SU-DHL-6 (cell line): ENCODE measurements at regions not wholly inside any gene's neighbourhood (a gene's known extent, or its start where the extent isn't known, plus 50 kb on each side); places are given as distances from the start of the nearest gene placed in this dataset.

Experiments used
- H2AFZ ChIP-seq: fragments of 200-600 bp; sonication (generic); 2 replicates; pipeline ENCODE4 v1.6.1; 2014; ENCODE audit warnings: low read depth, mild to moderate bottlenecking, moderate library complexity, mixed read lengths, antibody characterized with exemption, low read length; ENCODE audit not compliant: severe bottlenecking
- H3F3A ChIP-seq: fragments of 200-600 bp; shearing (Covaris generic); 2 replicates; pipeline ENCODE4 v1.6.0; 2016; ENCODE audit warnings: antibody characterized with exemption, mild to moderate bottlenecking; ENCODE audit not compliant: insufficient read depth
- H3K27ac ChIP-seq: fragments of 200-600 bp; sonication (generic); 2 replicates; pipeline ENCODE4 v1.5.1; 2016; ENCODE audit warnings: low read depth, mild to moderate bottlenecking, low read length, moderate library complexity, mixed read lengths
- H3K27me3 ChIP-seq: fragments of 200-600 bp; sonication (generic), shearing (Covaris generic); 2 replicates; pipeline ENCODE4 v1.6.0; 2014; ENCODE audit warnings: mild to moderate bottlenecking, low read length
- H3K36me3 ChIP-seq: fragments of 200-600 bp; sonication (generic); 2 replicates; pipeline ENCODE4 v1.6.1; 2014; ENCODE audit warnings: mild to moderate bottlenecking, low read length, mixed read lengths
- H3K4me2 ChIP-seq: fragments of 300-600, 200-600 bp; shearing (Covaris generic), sonication (generic); 2 replicates; pipeline ENCODE4 v1.6.0; 2014; ENCODE audit warnings: low read length, low read depth, mild to moderate bottlenecking; ENCODE audit not compliant: poor library complexity, severe bottlenecking
- H3K4me3 ChIP-seq: fragments of 200-600 bp; sonication (generic); 2 replicates; pipeline ENCODE4 v1.5.1; 2014; ENCODE audit warnings: antibody characterized with exemption, low read length, mild to moderate bottlenecking, mixed read lengths; ENCODE audit not compliant: insufficient read depth, poor library complexity, severe bottlenecking
- H3K79me2 ChIP-seq: fragments of 200-600 bp; sonication (generic); 2 replicates; pipeline ENCODE4 v1.6.1; 2014; ENCODE audit warnings: mild to moderate bottlenecking, low read length, moderate library complexity; ENCODE audit not compliant: insufficient read depth
- H3K9ac ChIP-seq: fragments of 200-600 bp; sonication (generic); 2 replicates; pipeline ENCODE4 v1.7.0; 2014; ENCODE audit warnings: mild to moderate bottlenecking, low read length
- H3K9me2 ChIP-seq: fragments of 200-600 bp; sonication (generic); replicated peaks from 2 replicates; pipeline ENCODE4 v1.6.1; 2014; ENCODE audit warnings: low read length; ENCODE audit not compliant: insufficient read depth
- H3K9me3 ChIP-seq: fragments of 200-600 bp; sonication (generic); 2 replicates; pipeline ENCODE4 v1.6.1; 2014; ENCODE audit warnings: low read length, mixed read lengths; ENCODE audit not compliant: insufficient read depth
- H4K20me1 ChIP-seq: fragments of 200-600 bp; sonication (generic); 2 replicates; pipeline ENCODE4 v1.6.1; 2014; ENCODE audit warnings: low read depth, mild to moderate bottlenecking, antibody characterized with exemption, low read length, moderate library complexity, mixed read lengths
- CTCF ChIP-seq: fragments of 200-600 bp; sonication (generic); IDR thresholded peaks from one replicate; pipeline ENCODE4 v1.5.1; 2017; ENCODE audit warnings: antibody characterized with exemption, mild to moderate bottlenecking, low read length, moderate library complexity; ENCODE audit not compliant: insufficient read depth, poor library complexity, severe bottlenecking
- EZH2phosphoT487 ChIP-seq: fragments of 200-600 bp; sonication (generic), shearing (Covaris generic); conservative IDR thresholded peaks from 2 replicates; pipeline ENCODE4 v1.6.1; 2018; ENCODE audit warnings: mild to moderate bottlenecking, antibody characterized with exemption, low read length, moderate library complexity, mixed read lengths

GRCh38 chr2:41829052-41829451 is 218.8 kb upstream of the PKDCC start:
- Histone ChIP-seq H3K4me2 (no peak overlapping the region), H3K36me3 (no peaks in the 10 kb centered on the region), H3K9me3 (no peaks in the 10 kb centered on the region), H2AFZ (no peak overlapping the region), H3K9ac (no peak overlapping the region), H3K27me3 (no peaks in the 10 kb centered on the region), H3K4me3 (no peak overlapping the region), H3K79me2 (no peaks in the 10 kb centered on the region), H4K20me1 (no peaks in the 10 kb centered on the region), H3K9me2 (no peaks in the 10 kb centered on the region), H3F3A (no peaks in the 10 kb centered on the region), H3K27ac (no peak overlapping the region)
- TF ChIP-seq EZH2phosphoT487 (no peak), CTCF (no peak)

- H3K4me3 ChIP-seq, result no peak overlapping the region
- no peaks in the 10 kb centered on the region for H4K20me1 ChIP-seq
- no peaks in the 10 kb centered on the region for H3F3A ChIP-seq
- H3K27me3 ChIP-seq, result no peaks in the 10 kb centered on the region
- no peaks in the 10 kb centered on the region for H3K9me3 ChIP-seq
- no peaks in the 10 kb centered on the region for H3K79me2 ChIP-seq
- H3K9ac ChIP-seq, result no peak overlapping the region
- TF ChIP-seq CTCF, result no peak
- TF ChIP-seq EZH2phosphoT487, result no peak
- no peaks in the 10 kb centered on the region for H3K36me3 ChIP-seq
- H3K27ac ChIP-seq, result no peak overlapping the region
- no peak overlapping the region for H2AFZ ChIP-seq
- H3K9me2 ChIP-seq, result no peaks in the 10 kb centered on the region
- no peak overlapping the region for H3K4me2 ChIP-seq
Measured at GRCh38 chr2:41830600-41830999, 217.2 kb upstream of the PKDCC start.

DNA sequence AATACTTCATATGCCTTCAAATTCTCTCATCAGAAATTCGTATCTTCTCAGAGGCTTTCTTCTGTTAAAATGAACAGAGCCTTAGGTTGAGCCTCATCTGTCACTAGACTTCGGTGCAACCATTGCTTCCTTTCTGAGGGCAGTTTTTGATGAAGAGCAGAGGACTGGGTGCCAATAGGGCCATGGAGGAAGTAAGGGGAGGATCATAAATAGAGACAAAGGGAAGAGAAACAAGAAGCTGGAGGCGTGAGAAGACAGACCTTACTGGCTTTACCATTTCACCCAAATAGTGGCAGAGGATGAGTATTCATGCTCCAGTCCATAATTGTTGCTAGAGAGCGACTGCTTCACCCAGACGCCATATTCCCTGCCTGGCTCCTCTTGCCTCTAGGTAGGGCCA is 215.6 kb upstream of the PKDCC start:
- Histone ChIP-seq H2AFZ (no peak overlapping the region), H3K27ac (no peak overlapping the region), H3K4me2 (no peak overlapping the region), H3K4me3 (no peak overlapping the region), H4K20me1 (no peaks in the 10 kb centered on the region), H3K9ac (no peak overlapping the region), H3K79me2 (no peaks in the 10 kb centered on the region), H3K36me3 (no peaks in the 10 kb centered on the region), H3K27me3 (no peaks in the 10 kb centered on the region), H3F3A (no peaks in the 10 kb centered on the region), H3K9me3 (no peaks in the 10 kb centered on the region), H3K9me2 (no peaks in the 10 kb centered on the region)
- TF ChIP-seq EZH2phosphoT487 (no peak), CTCF (no peak)

DNA sequence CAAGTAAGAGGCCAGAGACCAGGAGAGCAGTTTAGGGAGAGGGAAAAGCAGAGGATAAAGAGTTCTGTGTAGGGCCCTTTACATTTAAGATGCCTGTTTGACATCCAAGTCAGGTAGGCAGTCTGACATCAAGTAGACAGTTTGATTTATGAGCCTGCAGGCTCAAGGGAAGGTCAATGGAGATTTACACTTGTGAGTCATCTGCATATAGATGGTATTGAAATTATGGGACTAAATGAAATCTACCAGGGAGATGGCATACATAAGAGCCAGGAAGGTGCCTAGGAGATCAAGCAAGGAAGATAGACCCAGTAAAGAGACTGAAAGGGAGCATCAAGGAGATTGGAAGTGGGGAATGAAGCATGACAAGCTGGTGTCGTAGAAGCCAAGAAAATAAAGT is 212.4 kb upstream of the PKDCC start:
- Histone ChIP-seq H4K20me1 (no peaks in the 10 kb centered on the region), H3K9ac (no peak overlapping the region), H3K36me3 (no peaks in the 10 kb centered on the region), H3K9me2 (no peaks in the 10 kb centered on the region), H3F3A (no peaks in the 10 kb centered on the region), H3K27ac (no peak overlapping the region), H3K79me2 (no peaks in the 10 kb centered on the region), H3K4me2 (no peak overlapping the region), H3K27me3 (no peaks in the 10 kb centered on the region), H3K4me3 (no peak overlapping the region), H3K9me3 (no peaks in the 10 kb centered on the region), H2AFZ (no peak overlapping the region)
- TF ChIP-seq CTCF, result no peak
- TF ChIP-seq EZH2phosphoT487, result no peak
